Endodermal cell (in vitro differentiated cells): ENCODE measurements at regions not wholly inside any gene's neighbourhood (a gene's known extent, or its start where the extent isn't known, plus 50 kb on each side); places are given as distances from the start of the nearest gene placed in this dataset.
"Not testable (repeated sequence)": the region's sequence is repeated elsewhere in the genome, so short reads cannot be mapped to it uniquely, and the experiment has no call there.

ENCODE experiments used
- DNase-seq: peaks from one replicate; pipeline ENCODE4 v3.0.0-alpha.2; 2017
- H3K27ac ChIP-seq: 2 replicates; pipeline ENCODE4 v1.5.1; 2013; ENCODE audit warnings: mild to moderate bottlenecking, low read depth, low read length, moderate library complexity
- H3K27me3 ChIP-seq: 2 replicates; pipeline ENCODE4 v1.6.1; 2013; ENCODE audit warnings: mild to moderate bottlenecking, low read length, moderate library complexity; ENCODE audit not compliant: insufficient read depth, control insufficient read depth, poor library complexity, severe bottlenecking
- H3K36me3 ChIP-seq: 2 replicates; pipeline ENCODE4 v1.7.0; 2013; ENCODE audit warnings: mild to moderate bottlenecking, low read length, moderate library complexity; ENCODE audit not compliant: control insufficient read depth, insufficient read depth
- H3K4me1 ChIP-seq: one replicate; pipeline ENCODE4 v1.7.0; 2013; ENCODE audit warnings: low read length; ENCODE audit not compliant: control insufficient read depth, insufficient read depth
- H3K4me3 ChIP-seq: 2 replicates; pipeline ENCODE4 v1.5.1; 2013; ENCODE audit warnings: mild to moderate bottlenecking, low read length, moderate library complexity
- H3K9ac ChIP-seq: 2 replicates; pipeline ENCODE4 v1.6.1; 2013; ENCODE audit warnings: mild to moderate bottlenecking, low read length, moderate library complexity; ENCODE audit not compliant: poor library complexity, severe bottlenecking; ENCODE audit errors: extremely low read depth
- H3K9me3 ChIP-seq: 2 replicates; pipeline ENCODE4 v1.6.1; 2013; ENCODE audit warnings: mild to moderate bottlenecking, low read length, moderate library complexity; ENCODE audit not compliant: control insufficient read depth
- H3K27ac Mint-ChIP-seq: 2 replicates; pipeline ENCODE4 v1.8.0; 2020; ENCODE audit warnings: mixed read lengths
- H3K27me3 Mint-ChIP-seq: 2 replicates; pipeline ENCODE4 v1.8.0; 2021; ENCODE audit warnings: mild to moderate bottlenecking, mixed read lengths; ENCODE audit not compliant: insufficient read depth
- H3K36me3 Mint-ChIP-seq: 2 replicates; pipeline ENCODE4 v1.8.0; 2020; ENCODE audit warnings: low read depth, mixed read lengths
- H3K4me1 Mint-ChIP-seq: 2 replicates; pipeline ENCODE4 v1.8.0; 2020; ENCODE audit warnings: mixed read lengths
- H3K4me3 Mint-ChIP-seq: 2 replicates; pipeline ENCODE4 v1.8.0; 2020; ENCODE audit warnings: mild to moderate bottlenecking, moderate library complexity, mixed read lengths
- H3K9me3 Mint-ChIP-seq: 2 replicates; pipeline ENCODE4 v1.8.0; 2020; ENCODE audit warnings: mild to moderate bottlenecking, mixed read lengths
- WGBS, 2 experiments: methylation state at CpG; one replicate each; pipeline versions ENCODE4 v1.1.5 to v1.1.7; 2013; ENCODE audit warnings: missing lambda C conversion rate in 2 of 2, mixed read lengths in 1 of 2; ENCODE audit not compliant: insufficient coverage in 1 of 2, insufficient read length in 1 of 2; 5-methylcytosine and 5-hydroxymethylcytosine counted together
- TF ChIP-seq, protein P1 (sequence below): fragments of 200-600 bp; sonication (generic); conservative IDR thresholded peaks from 2 replicates; pipeline ENCODE4 v1.5.0; 2021; ENCODE audit warnings: antibody characterized with exemption, mild to moderate bottlenecking

DNA sequence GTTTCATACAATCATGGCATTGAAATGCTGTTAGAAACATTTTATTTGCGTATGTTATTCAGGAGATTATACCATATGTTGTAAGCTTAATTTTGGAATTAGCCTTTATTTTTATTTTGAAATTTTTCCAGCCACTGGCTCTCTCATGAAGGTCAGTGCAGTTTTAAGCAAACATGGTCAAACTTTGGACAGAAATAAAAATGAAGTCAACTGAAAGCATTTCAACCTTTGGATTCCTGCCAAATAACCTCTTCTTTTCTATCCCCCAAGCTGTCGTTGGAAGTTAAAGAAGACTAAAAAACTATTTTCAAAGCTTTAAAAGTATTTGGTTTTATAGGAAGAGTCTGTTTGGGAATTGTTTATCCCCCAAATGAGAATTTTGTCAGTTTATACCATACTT, 846.6 kb downstream of the MCTP2 start:
- DNase-seq: no peak
- Histone ChIP-seq H3K27me3 (no peaks in the 10 kb centered on the region), H3K36me3 (no peaks in the 10 kb centered on the region), H3K4me1 (no peaks in the 10 kb centered on the region), H3K9ac (no peak overlapping the region), H3K4me3 (no peak overlapping the region), H3K9me3 (no peaks in the 10 kb centered on the region), H3K27ac (no peak overlapping the region)
- TF ChIP-seq, protein P1, sequence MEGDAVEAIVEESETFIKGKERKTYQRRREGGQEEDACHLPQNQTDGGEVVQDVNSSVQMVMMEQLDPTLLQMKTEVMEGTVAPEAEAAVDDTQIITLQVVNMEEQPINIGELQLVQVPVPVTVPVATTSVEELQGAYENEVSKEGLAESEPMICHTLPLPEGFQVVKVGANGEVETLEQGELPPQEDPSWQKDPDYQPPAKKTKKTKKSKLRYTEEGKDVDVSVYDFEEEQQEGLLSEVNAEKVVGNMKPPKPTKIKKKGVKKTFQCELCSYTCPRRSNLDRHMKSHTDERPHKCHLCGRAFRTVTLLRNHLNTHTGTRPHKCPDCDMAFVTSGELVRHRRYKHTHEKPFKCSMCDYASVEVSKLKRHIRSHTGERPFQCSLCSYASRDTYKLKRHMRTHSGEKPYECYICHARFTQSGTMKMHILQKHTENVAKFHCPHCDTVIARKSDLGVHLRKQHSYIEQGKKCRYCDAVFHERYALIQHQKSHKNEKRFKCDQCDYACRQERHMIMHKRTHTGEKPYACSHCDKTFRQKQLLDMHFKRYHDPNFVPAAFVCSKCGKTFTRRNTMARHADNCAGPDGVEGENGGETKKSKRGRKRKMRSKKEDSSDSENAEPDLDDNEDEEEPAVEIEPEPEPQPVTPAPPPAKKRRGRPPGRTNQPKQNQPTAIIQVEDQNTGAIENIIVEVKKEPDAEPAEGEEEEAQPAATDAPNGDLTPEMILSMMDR: no peak
- 86 to 96% methylated on average over 1 to 2 of the region's 2 CpGs for WGBS, 2 experiments
- Mint-ChIP-seq H3K4me3 (no peak overlapping the region), H3K9me3 (no peaks in the 10 kb centered on the region), H3K27me3 (no peaks in the 10 kb centered on the region), H3K27ac (no peak overlapping the region), H3K4me1 (no peaks in the 10 kb centered on the region), H3K36me3 (no peaks in the 10 kb centered on the region)

DNA sequence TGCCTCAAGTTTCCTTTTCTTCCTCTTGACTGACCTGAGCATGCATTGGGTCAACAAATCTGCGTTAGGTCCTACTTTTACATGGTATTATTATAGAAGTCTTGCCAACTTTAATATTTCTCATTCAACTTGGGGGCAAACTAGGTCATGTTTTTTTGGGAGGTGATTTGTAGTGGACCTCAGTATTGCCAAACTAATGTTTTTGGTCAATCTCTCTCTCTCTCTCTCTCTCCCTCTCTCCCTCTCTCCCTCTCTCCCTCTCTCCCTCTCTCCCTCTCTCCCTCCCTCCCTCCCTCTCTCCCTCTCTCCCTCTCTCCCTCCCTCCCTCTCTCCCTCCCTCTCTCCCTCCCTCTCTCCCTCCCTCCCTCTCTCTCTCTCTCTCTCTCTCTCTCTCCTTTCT, 848.9 kb downstream of the MCTP2 start:
- H3K27me3 Mint-ChIP-seq, H3K4me3 ChIP-seq, H3K4me1 Mint-ChIP-seq, H3K9ac ChIP-seq, H3K36me3 ChIP-seq, H3K36me3 Mint-ChIP-seq, H3K27me3 ChIP-seq, H3K9me3 ChIP-seq, H3K27ac Mint-ChIP-seq, H3K9me3 Mint-ChIP-seq, DNase-seq, H3K4me3 Mint-ChIP-seq, H3K4me1 ChIP-seq, H3K27ac ChIP-seq: not testable (repeated sequence)
- WGBS, 2 experiments: 83% methylated on average over 1 of the region's 1 CpG; no CpG with 5 or more reads in 1 of the 2 experiments

DNA sequence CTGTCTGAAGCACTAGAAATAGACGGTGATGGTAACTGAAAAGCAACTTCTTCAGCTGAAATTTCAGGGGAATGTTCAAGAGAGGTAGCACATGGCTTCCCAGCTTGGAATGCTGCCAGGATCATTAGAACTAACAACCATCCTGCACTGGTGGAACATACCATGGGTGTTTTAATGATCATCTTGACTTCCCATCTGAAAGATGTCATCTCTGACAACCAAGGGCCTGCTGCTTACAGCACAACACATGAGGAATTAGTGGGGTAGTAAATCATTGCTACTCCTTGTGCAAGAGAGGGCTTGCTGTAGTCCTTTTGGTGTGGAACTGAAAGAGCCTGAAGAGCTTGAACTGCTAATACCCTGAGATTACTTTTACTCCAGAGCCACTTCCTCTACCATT, 853.7 kb downstream of the MCTP2 start:
- Mint-ChIP-seq H3K27me3 (no peaks in the 10 kb centered on the region), H3K36me3 (no peaks in the 10 kb centered on the region), H3K4me1 (peaks cover 2% of the 10 kb centered on the region), H3K4me3 (no peak overlapping the region), H3K9me3 (no peaks in the 10 kb centered on the region), H3K27ac (no peak overlapping the region)
- no peak for DNase-seq
- Histone ChIP-seq H3K27ac (no peak overlapping the region), H3K9me3 (no peaks in the 10 kb centered on the region), H3K4me1 (no peaks in the 10 kb centered on the region), H3K36me3 (no peaks in the 10 kb centered on the region), H3K9ac (no peak overlapping the region), H3K27me3 (no peaks in the 10 kb centered on the region), H3K4me3 (no peak overlapping the region)
- 88 to 96% methylated on average over 1 of the region's 1 CpG for WGBS, 2 experiments
- TF ChIP-seq, protein P1: no peak

DNA sequence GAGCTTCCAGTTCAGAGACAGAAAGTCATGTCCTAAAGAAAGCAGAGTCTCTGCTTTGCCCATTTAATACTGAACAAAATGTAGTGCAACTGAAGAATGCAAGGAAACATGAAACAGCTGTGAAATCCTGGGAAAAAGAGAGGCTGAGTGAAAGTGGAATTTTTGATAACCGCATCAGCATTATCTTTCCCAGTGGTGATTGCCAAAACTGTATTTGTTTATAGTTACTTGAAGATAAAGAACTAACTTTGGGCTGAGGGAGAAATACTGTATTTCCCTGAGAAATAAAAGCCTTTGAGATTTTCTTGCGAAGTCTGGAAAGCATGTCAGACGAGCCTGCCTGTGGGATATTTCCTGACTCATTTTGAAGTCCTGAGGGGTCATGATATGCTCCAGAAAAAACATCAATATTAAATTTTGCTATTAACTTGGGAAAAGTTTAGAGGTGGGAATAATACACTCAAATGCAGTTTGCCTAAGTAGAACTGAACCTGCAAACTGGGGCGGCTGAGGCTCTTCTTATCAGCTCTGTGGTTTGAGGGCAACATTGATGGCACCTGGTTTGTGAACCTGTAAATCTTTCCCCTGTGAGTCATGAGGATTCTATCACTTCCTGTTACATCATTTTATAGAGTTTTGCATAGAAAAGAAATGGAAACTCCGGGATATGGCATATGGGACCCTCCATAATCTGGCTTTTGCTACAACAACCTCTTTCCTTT, 855.3 kb downstream of the MCTP2 start:
- Mint-ChIP-seq H3K4me3 (no peak overlapping the region), H3K4me1 (peaks cover 2% of the 10 kb centered on the region), H3K36me3 (no peaks in the 10 kb centered on the region), H3K27me3 (no peaks in the 10 kb centered on the region), H3K9me3 (no peaks in the 10 kb centered on the region), H3K27ac (no peak overlapping the region)
- WGBS, 2 experiments: 88 to 91% methylated on average over 4 to 5 of the region's 5 CpGs
- Histone ChIP-seq H3K9me3 (no peaks in the 10 kb centered on the region), H3K4me1 (no peaks in the 10 kb centered on the region), H3K27me3 (no peaks in the 10 kb centered on the region), H3K9ac (no peak overlapping the region), H3K36me3 (no peaks in the 10 kb centered on the region), H3K27ac (no peak overlapping the region), H3K4me3 (no peak overlapping the region)
- no peak for DNase-seq
- TF ChIP-seq, protein P1: no peak
